ENCODE measurements at regions not wholly inside any gene's neighbourhood (a gene's known extent, or its start where the extent isn't known, plus 50 kb on each side); places are given as distances from the start of the nearest gene placed in this dataset.

DNA sequence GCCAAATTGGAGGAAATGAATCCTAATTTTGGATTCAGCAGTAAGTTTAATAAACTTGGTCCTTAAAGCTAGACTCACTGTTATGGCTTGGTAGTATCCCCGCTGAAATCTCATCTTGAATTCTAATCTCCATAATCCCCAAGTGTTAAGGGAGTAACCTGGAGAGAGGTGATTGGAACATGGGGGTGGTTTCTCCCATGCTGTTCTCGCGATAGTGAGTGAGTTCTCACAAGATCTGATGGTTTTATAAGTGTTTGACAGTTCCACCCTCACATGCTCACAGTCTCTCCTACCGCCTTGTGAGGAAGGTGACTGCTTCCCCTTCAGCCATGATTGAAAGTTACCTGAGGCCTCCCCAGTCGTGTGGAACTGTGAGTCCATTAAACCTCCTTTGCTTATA, 824.5 kb upstream of the WWC1 start:
- Mint-ChIP-seq H3K36me3 (no peaks in the 10 kb centered on the region), H3K4me3 (no peak overlapping the region), H3K4me1 (no peaks in the 10 kb centered on the region), H3K9me3 (peaks cover 11% of the 10 kb centered on the region), H3K27me3 (ENCODE audit: low read depth) (no peaks in the 10 kb centered on the region), H3K27ac (no peak overlapping the region)
- no peak for ATAC-seq
- no peak for TF ChIP-seq ERG (CRISPR knock-in tag; IDR thresholded peaks at IDR 0.05)
- no peak for TF ChIP-seq ZNF232 (CRISPR knock-in tag; IDR thresholded peaks at IDR 0.05)
- no peak for TF ChIP-seq NFATC4 (CRISPR knock-in tag; IDR thresholded peaks at IDR 0.05)
- no peak for TF ChIP-seq SOX15 (CRISPR knock-in tag; IDR thresholded peaks at IDR 0.05)
- TF ChIP-seq, protein P1, sequence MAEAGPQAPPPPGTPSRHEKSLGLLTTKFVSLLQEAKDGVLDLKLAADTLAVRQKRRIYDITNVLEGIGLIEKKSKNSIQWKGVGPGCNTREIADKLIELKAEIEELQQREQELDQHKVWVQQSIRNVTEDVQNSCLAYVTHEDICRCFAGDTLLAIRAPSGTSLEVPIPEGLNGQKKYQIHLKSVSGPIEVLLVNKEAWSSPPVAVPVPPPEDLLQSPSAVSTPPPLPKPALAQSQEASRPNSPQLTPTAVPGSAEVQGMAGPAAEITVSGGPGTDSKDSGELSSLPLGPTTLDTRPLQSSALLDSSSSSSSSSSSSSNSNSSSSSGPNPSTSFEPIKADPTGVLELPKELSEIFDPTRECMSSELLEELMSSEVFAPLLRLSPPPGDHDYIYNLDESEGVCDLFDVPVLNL (CRISPR knock-in tag; IDR thresholded peaks at IDR 0.05; ENCODE audit: borderline replicate concordance, low read depth): no peak
- TF ChIP-seq NR1H2 (CRISPR knock-in tag; IDR thresholded peaks at IDR 0.05): no peak
- CTCF ChIA-PET: no interaction called here
- DNase-seq (ENCODE audit: low spot score): no peak
- POLR2A ChIA-PET: no interaction called here

DNA sequence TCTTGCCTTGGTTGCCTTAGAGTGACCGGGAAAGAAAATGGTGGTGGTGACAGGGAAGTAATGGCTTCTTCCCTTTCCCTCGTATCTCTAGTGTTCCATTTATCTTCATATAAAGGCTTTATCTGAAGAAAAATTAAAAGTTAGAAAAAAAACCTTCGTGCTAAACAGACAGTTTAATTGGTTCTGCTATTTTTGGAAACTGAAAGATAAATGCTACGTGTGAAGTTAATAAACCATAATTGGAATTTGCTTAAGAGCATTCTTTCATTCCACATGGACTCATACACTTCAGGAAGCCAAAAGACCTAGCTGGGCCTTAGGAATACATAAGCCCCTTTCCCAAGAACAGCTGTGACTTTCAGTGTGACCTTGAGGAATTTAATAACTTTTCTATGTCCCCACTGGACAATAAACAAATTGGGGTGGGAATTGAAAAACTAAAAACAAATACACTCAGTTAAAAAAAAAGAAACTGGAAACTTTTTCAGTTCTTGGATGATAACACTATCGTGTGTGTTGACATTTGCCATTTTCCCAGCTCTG, 818.8 kb upstream of the WWC1 start:
- no peak overlapping the region for H3K4me3 Mint-ChIP-seq
- H3K27ac Mint-ChIP-seq: no peak overlapping the region
- peaks cover 2% of the 10 kb centered on the region; the same call in 1 of the 2 replicates for H3K4me1 Mint-ChIP-seq
- H3K9me3 Mint-ChIP-seq: no peaks in the 10 kb centered on the region
- TF ChIP-seq EMX1 (CRISPR knock-in tag; IDR thresholded peaks at IDR 0.05) (no peak), PREB (CRISPR knock-in tag; IDR thresholded peaks at IDR 0.05; ENCODE audit: borderline replicate concordance) (no peak), ERG (CRISPR knock-in tag; IDR thresholded peaks at IDR 0.05) (no peak), ZNF138 (CRISPR knock-in tag; conservative IDR thresholded peaks at IDR 0.05) (no peak), AR (CRISPR knock-in tag; IDR thresholded peaks at IDR 0.05) (no peak), GTF2I (CRISPR knock-in tag; conservative IDR thresholded peaks at IDR 0.05) (no peak), GRHL2 (CRISPR knock-in tag; IDR thresholded peaks at IDR 0.05; ENCODE audit: insufficient replicate concordance, severe bottlenecking) (no peak), ZNF121 (CRISPR knock-in tag; IDR thresholded peaks at IDR 0.05) (no peak)
- TF ChIP-seq, protein P2, sequence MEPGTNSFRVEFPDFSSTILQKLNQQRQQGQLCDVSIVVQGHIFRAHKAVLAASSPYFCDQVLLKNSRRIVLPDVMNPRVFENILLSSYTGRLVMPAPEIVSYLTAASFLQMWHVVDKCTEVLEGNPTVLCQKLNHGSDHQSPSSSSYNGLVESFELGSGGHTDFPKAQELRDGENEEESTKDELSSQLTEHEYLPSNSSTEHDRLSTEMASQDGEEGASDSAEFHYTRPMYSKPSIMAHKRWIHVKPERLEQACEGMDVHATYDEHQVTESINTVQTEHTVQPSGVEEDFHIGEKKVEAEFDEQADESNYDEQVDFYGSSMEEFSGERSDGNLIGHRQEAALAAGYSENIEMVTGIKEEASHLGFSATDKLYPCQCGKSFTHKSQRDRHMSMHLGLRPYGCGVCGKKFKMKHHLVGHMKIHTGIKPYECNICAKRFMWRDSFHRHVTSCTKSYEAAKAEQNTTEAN (CRISPR knock-in tag; IDR thresholded peaks at IDR 0.05): no peak
- TF ChIP-seq, protein P3, sequence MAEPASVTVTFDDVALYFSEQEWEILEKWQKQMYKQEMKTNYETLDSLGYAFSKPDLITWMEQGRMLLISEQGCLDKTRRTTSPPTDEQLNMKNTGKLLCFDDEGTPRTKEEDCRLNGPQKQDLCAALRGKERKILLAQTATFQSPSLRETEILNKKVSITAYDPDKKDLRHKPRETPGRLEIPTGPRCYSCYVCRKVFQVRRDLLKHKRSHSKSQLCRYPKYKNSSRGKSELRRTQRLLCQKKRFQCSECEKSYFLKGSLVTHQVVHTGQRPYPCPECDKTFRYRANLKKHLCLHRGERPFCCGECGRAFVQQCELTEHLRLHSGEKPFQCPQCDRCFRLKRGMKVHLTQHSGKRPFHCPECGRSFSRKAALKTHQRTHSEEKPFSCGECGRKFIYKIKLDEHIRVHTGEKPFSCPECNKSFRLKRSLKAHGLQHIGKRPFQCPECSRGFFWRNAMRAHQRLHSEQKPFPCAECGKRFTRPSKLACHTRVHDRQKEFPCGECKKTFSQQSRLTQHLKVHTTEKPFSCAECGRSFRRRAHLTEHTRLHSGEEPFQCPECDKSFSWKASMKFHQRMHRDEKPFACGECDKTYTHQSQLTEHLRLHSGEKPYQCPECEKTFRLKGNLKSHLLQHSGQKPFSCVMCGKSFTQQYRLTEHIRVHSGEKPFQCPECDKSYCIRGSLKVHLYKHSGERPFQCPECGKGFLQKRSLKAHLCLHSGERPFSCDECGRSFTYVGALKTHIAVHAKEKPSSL (CRISPR knock-in tag; conservative IDR thresholded peaks at IDR 0.05): no peak
- TF ChIP-seq, protein P4, sequence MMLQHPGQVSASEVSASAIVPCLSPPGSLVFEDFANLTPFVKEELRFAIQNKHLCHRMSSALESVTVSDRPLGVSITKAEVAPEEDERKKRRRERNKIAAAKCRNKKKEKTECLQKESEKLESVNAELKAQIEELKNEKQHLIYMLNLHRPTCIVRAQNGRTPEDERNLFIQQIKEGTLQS (CRISPR knock-in tag; conservative IDR thresholded peaks at IDR 0.05): no peak
- TF ChIP-seq, protein P5, sequence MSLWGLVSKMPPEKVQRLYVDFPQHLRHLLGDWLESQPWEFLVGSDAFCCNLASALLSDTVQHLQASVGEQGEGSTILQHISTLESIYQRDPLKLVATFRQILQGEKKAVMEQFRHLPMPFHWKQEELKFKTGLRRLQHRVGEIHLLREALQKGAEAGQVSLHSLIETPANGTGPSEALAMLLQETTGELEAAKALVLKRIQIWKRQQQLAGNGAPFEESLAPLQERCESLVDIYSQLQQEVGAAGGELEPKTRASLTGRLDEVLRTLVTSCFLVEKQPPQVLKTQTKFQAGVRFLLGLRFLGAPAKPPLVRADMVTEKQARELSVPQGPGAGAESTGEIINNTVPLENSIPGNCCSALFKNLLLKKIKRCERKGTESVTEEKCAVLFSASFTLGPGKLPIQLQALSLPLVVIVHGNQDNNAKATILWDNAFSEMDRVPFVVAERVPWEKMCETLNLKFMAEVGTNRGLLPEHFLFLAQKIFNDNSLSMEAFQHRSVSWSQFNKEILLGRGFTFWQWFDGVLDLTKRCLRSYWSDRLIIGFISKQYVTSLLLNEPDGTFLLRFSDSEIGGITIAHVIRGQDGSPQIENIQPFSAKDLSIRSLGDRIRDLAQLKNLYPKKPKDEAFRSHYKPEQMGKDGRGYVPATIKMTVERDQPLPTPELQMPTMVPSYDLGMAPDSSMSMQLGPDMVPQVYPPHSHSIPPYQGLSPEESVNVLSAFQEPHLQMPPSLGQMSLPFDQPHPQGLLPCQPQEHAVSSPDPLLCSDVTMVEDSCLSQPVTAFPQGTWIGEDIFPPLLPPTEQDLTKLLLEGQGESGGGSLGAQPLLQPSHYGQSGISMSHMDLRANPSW (CRISPR knock-in tag; conservative IDR thresholded peaks at IDR 0.05; ENCODE audit: low read depth): no peak
- ATAC-seq (no peak), DNase-seq (ENCODE audit: low spot score) (no peak)
- ChIA-PET POLR2A (no interaction called here), CTCF (no interaction called here)
- no peaks in the 10 kb centered on the region for H3K36me3 Mint-ChIP-seq
- H3K27me3 Mint-ChIP-seq (ENCODE audit: low read depth): no peaks in the 10 kb centered on the region
